Prostate gland (tissue), 2 donors: ENCODE measurements at regions not wholly inside any gene's neighbourhood (a gene's known extent, or its start where the extent isn't known, plus 50 kb on each side); places are given as distances from the start of the nearest gene placed in this dataset.

Source experiments
- DNase-seq: peaks from one replicate; pipeline ENCODE4 v3.0.0-alpha.2; 2019; ENCODE audit warnings: low spot score
- H3K27ac ChIP-seq, 2 donors: fragments of 200-600 bp; sonication (generic); 2 replicates each; pipeline ENCODE4 v1.5.1; 2017 to 2019
- H3K27me3 ChIP-seq: fragments of 200-600 bp; sonication (generic); replicated peaks from 2 replicates; pipeline ENCODE4 v1.5.1; 2019; ENCODE audit not compliant: insufficient read depth
- H3K36me3 ChIP-seq, 2 donors: fragments of 200-600 bp; sonication (generic); 1 replicate in 1 of 2; 2 replicates in 1 of 2; pipeline versions ENCODE4 v1.5.1 to v1.8.1; 2017 to 2019
- H3K4me1 ChIP-seq: fragments of 200-600 bp; sonication (generic); replicated peaks from 2 replicates; pipeline ENCODE4 v1.5.1; 2019
- H3K4me3 ChIP-seq, 2 donors: fragments of 200-600 bp; sonication (generic); 2 replicates each; pipeline ENCODE4 v1.5.1; 2017 to 2019
- H3K9me3 ChIP-seq: fragments of 200-600 bp; sonication (generic); 2 replicates; pipeline ENCODE4 v1.5.1; 2017
- CTCF ChIP-seq, 4 experiments: fragments of 200-600 bp in 2 of 4; fragments of 450-650 bp in 2 of 4; sonication (generic) in 2 of 4; IDR thresholded peaks; 1 replicate in 3 of 4; 2 replicates in 1 of 4; pipeline ENCODE4 v1.5.1; 2016 to 2019; ENCODE audit warnings: antibody characterized with exemption in 4 of 4, mild to moderate bottlenecking in 2 of 4, moderate library complexity in 2 of 4
- POLR2A ChIP-seq: fragments of 450-650 bp; IDR thresholded peaks from one replicate; pipeline ENCODE4 v1.6.1; 2016; ENCODE audit warnings: antibody characterized with exemption, mild to moderate bottlenecking
- POLR2AphosphoS5 ChIP-seq: sonication (generic); formaldehyde crosslinking; IDR thresholded peaks from one replicate; pipeline ENCODE4 v1.6.1; 2017; ENCODE audit warnings: antibody characterized with exemption
- WGBS: methylation state at CpG from one replicate; pipeline ENCODE4 v1.1.5; 2018; 5-methylcytosine and 5-hydroxymethylcytosine counted together
- intact Hi-C: fragments of 100-400 bp; cut with DNase I; formaldehyde crosslinking; loops from one replicate; pipeline ENCODE4 v1.14.2; 2022

- TF ChIP-seq POLR2A (no peak), CTCF (IDR thresholded peaks at IDR 0.05) (no peak), POLR2AphosphoS5 (no peak)
- H3K27me3 ChIP-seq = no peaks in the 10 kb centered on the region
- no peak overlapping the region for H3K4me3 ChIP-seq
- H3K4me1 ChIP-seq = no peaks in the 10 kb centered on the region
- no peaks in the 10 kb centered on the region for H3K36me3 ChIP-seq
- intact Hi-C loops = no loop called here
- no peak for DNase-seq
- no peaks in the 10 kb centered on the region for H3K9me3 ChIP-seq
- no peak overlapping the region for H3K27ac ChIP-seq
Observed at GRCh38 chr7:13288516-13288915, 601.1 kb downstream of the ARL4A start.

- TF ChIP-seq CTCF (IDR thresholded peaks at IDR 0.05) (no peak), POLR2AphosphoS5 (no peak), POLR2A (no peak)
- no peak for DNase-seq
- no peak overlapping the region for H3K27ac ChIP-seq
- H3K4me3 ChIP-seq = no peak overlapping the region
- H3K9me3 ChIP-seq = no peaks in the 10 kb centered on the region
- intact Hi-C loops = no loop called here
- H3K27me3 ChIP-seq = no peaks in the 10 kb centered on the region
- H3K36me3 ChIP-seq = no peaks in the 10 kb centered on the region
- H3K4me1 ChIP-seq = no peaks in the 10 kb centered on the region
Observed at GRCh38 chr7:13290975-13291374, 603.5 kb downstream of the ARL4A start.

- intact Hi-C loops = no loop called here
- 65% methylated on average over 2 of the region's 2 CpGs for WGBS
- H3K9me3 ChIP-seq = no peaks in the 10 kb centered on the region
- H3K36me3 ChIP-seq = no peaks in the 10 kb centered on the region
- DNase-seq = no peak
- no peak overlapping the region for H3K4me3 ChIP-seq
- TF ChIP-seq CTCF (IDR thresholded peaks at IDR 0.05) = no peak
- TF ChIP-seq POLR2A = no peak
- no peak for TF ChIP-seq POLR2AphosphoS5
- no peak overlapping the region for H3K27ac ChIP-seq
- no peaks in the 10 kb centered on the region for H3K4me1 ChIP-seq
- no peaks in the 10 kb centered on the region for H3K27me3 ChIP-seq
Observed at GRCh38 chr7:13293264-13294002, 606.0 kb downstream of the ARL4A start.

- Histone ChIP-seq H3K9me3 (no peaks in the 10 kb centered on the region), H3K36me3 (no peaks in the 10 kb centered on the region), H3K4me3 (no peak overlapping the region), H3K27ac (no peak overlapping the region), H3K27me3 (no peaks in the 10 kb centered on the region), H3K4me1 (no peaks in the 10 kb centered on the region)
- intact Hi-C loops = no loop called here
- no peak for DNase-seq
- TF ChIP-seq CTCF (IDR thresholded peaks at IDR 0.05) (no peak), POLR2AphosphoS5 (no peak), POLR2A (no peak)
Observed at GRCh38 chr7:13307040-13307439, 619.6 kb downstream of the ARL4A start.

GRCh38 chr7:13308423-13308822 is 621.0 kb downstream of the ARL4A start:
- DNase-seq = no peak
- Histone ChIP-seq H3K4me3 (no peak overlapping the region), H3K9me3 (no peaks in the 10 kb centered on the region), H3K36me3 (no peaks in the 10 kb centered on the region), H3K4me1 (no peaks in the 10 kb centered on the region), H3K27me3 (no peaks in the 10 kb centered on the region), H3K27ac (no peak overlapping the region)
- no peak for TF ChIP-seq POLR2A
- no peak for TF ChIP-seq CTCF (IDR thresholded peaks at IDR 0.05)
- TF ChIP-seq POLR2AphosphoS5 = no peak
- intact Hi-C loops = no loop called here
